OCI-LY1 (cell line): ENCODE measurements at regions not wholly inside any gene's neighbourhood (a gene's known extent, or its start where the extent isn't known, plus 50 kb on each side); places are given as distances from the start of the nearest gene placed in this dataset.

Experiments used
- H2AFZ ChIP-seq: fragments of 200-600 bp; sonication (generic), shearing (Covaris generic); 2 replicates; pipeline ENCODE4 v1.6.0; 2014; ENCODE audit warnings: antibody characterized with exemption, mild to moderate bottlenecking, low read length
- H3F3A ChIP-seq: fragments of 200-600 bp; sonication (generic), shearing (Covaris generic); 2 replicates; pipeline ENCODE4 v1.6.0; 2014; ENCODE audit warnings: mild to moderate bottlenecking, antibody characterized with exemption, low read length, moderate library complexity; ENCODE audit not compliant: insufficient read depth
- H3K27ac ChIP-seq: fragments of 200-600 bp; sonication (generic); 2 replicates; pipeline ENCODE4 v1.5.1; 2014; ENCODE audit warnings: low read length, mixed run types, mild to moderate bottlenecking, low read depth; ENCODE audit not compliant: poor library complexity, severe bottlenecking
- H3K27me3 ChIP-seq: fragments of 200-600 bp; sonication (generic); 2 replicates; pipeline ENCODE4 v1.6.0; 2014; ENCODE audit warnings: antibody characterized with exemption, mild to moderate bottlenecking, low read length, moderate library complexity; ENCODE audit not compliant: insufficient read depth
- H3K36me3 ChIP-seq: fragments of 200-600 bp; sonication (generic); 2 replicates; pipeline ENCODE4 v1.6.1; 2014; ENCODE audit warnings: mild to moderate bottlenecking, antibody characterized with exemption, low read length, moderate library complexity, mixed read lengths; ENCODE audit not compliant: insufficient read depth
- H3K4me1 ChIP-seq: fragments of 200-600 bp; sonication (generic); 2 replicates; pipeline ENCODE4 v1.5.1; 2014; ENCODE audit warnings: mild to moderate bottlenecking, low read length, moderate library complexity; ENCODE audit not compliant: insufficient read depth, severe bottlenecking
- H3K4me2 ChIP-seq: fragments of 200-600 bp; sonication (generic), shearing (Covaris generic); 2 replicates; pipeline ENCODE4 v1.6.1; 2014; ENCODE audit warnings: low read length
- H3K4me3 ChIP-seq: fragments of 200-600 bp; sonication (generic); 2 replicates; pipeline ENCODE4 v1.5.1; 2014; ENCODE audit warnings: low read length, low read depth, mild to moderate bottlenecking, mixed read lengths; ENCODE audit not compliant: poor library complexity, severe bottlenecking
- H3K79me2 ChIP-seq: fragments of 200-600 bp; shearing (Covaris generic); 2 replicates; pipeline ENCODE4 v1.6.1; 2016; ENCODE audit warnings: mixed run types, low read length, mixed read lengths; ENCODE audit not compliant: insufficient read depth
- H3K9ac ChIP-seq: fragments of 200-600 bp; sonication (generic), shearing (Covaris generic); 2 replicates; pipeline ENCODE4 v1.6.1; 2014; ENCODE audit warnings: mild to moderate bottlenecking, low read length, mixed read lengths
- H3K9me2 ChIP-seq: fragments of 200-600 bp; sonication (generic), shearing (Covaris generic); 2 replicates; pipeline ENCODE4 v1.6.1; 2014; ENCODE audit warnings: low read depth, mild to moderate bottlenecking, low read length, mixed read lengths
- H3K9me3 ChIP-seq: fragments of 200-600 bp; shearing (Covaris generic); 2 replicates; pipeline ENCODE4 v1.6.1; 2014; ENCODE audit warnings: low read length, mixed read lengths
- H4K20me1 ChIP-seq: fragments of 200-600 bp; sonication (generic), shearing (Covaris generic); 2 replicates; pipeline ENCODE4 v1.6.0; 2016; ENCODE audit warnings: mild to moderate bottlenecking, low read length; ENCODE audit not compliant: insufficient read depth
- CTCF ChIP-seq: fragments of 200-600 bp; sonication (generic), shearing (Covaris generic); IDR thresholded peaks from 2 replicates; pipeline ENCODE4 v1.5.1; 2017; ENCODE audit warnings: mild to moderate bottlenecking, antibody characterized with exemption, low read length, moderate library complexity, mixed read lengths
- EZH2 ChIP-seq: fragments of 200-600 bp; sonication (generic), shearing (Covaris generic); IDR thresholded peaks from 2 replicates; pipeline ENCODE4 v1.8.0; 2017; ENCODE audit warnings: borderline replicate concordance, mixed run types, mild to moderate bottlenecking, antibody characterized with exemption, low read length, moderate library complexity, mixed read lengths

GRCh38 chr11:70845591-70846041 is 406.8 kb downstream of the SHANK2 start:
- H4K20me1 ChIP-seq: no peaks in the 10 kb centered on the region
- no peak overlapping the region for H3K27ac ChIP-seq
- H3K9ac ChIP-seq: no peak overlapping the region
- no peaks in the 10 kb centered on the region for H3K9me3 ChIP-seq
- no peaks in the 10 kb centered on the region for H3K36me3 ChIP-seq
- H3F3A ChIP-seq: no peaks in the 10 kb centered on the region
- no peaks in the 10 kb centered on the region for H3K9me2 ChIP-seq
- no peaks in the 10 kb centered on the region for H3K79me2 ChIP-seq
- no peak overlapping the region for H3K4me3 ChIP-seq
- no peak overlapping the region for H3K4me2 ChIP-seq
- no peaks in the 10 kb centered on the region for H3K27me3 ChIP-seq
- H2AFZ ChIP-seq: no peak overlapping the region
- H3K4me1 ChIP-seq: no peaks in the 10 kb centered on the region
- TF ChIP-seq EZH2 (no peak), CTCF (no peak)

GRCh38 chr11:70846781-70847655 is 405.4 kb downstream of the SHANK2 start:
- no peaks in the 10 kb centered on the region for H3K36me3 ChIP-seq
- H3K9me3 ChIP-seq: no peaks in the 10 kb centered on the region
- H3K27ac ChIP-seq: no peak overlapping the region
- TF ChIP-seq CTCF (no peak), EZH2 (no peak)
- no peaks in the 10 kb centered on the region for H3F3A ChIP-seq
- H3K27me3 ChIP-seq: no peaks in the 10 kb centered on the region
- H3K4me2 ChIP-seq: no peak overlapping the region
- no peaks in the 10 kb centered on the region for H3K9me2 ChIP-seq
- no peak overlapping the region for H3K9ac ChIP-seq
- H3K4me3 ChIP-seq: no peak overlapping the region
- no peaks in the 10 kb centered on the region for H3K79me2 ChIP-seq
- no peaks in the 10 kb centered on the region for H4K20me1 ChIP-seq
- H2AFZ ChIP-seq: no peak overlapping the region
- no peaks in the 10 kb centered on the region for H3K4me1 ChIP-seq

DNA sequence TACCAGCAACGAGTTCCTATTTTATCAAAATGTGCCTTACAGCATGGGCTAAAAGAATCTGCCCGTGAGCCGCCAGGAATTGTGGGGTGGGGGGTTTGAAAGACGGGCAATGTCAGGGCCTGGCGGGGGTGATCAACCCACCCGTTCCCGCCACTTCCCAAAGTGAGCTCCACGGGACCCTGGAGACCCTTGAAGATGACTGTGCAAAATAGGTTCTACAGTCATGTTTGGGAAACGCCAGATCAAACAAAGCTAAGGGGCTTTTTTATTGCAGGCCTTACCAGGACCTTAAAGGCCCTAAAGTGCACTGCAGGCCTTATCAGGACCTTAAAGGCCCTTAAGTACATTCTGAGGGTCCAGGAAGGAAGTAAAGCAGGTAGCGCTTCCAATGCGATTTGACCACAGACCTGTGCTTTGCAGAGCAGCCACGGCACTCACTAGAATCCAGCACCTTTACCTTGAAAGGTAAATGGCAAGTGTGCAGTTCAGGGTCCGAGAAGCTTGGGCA is 404.1 kb downstream of the SHANK2 start:
- TF ChIP-seq CTCF (no peak), EZH2 (no peak)
- no peaks in the 10 kb centered on the region for H4K20me1 ChIP-seq

More for the DNA sequence above, 404.1 kb downstream of the SHANK2 start:
- Histone ChIP-seq H3K9me2 (no peaks in the 10 kb centered on the region), H3K4me1 (no peaks in the 10 kb centered on the region), H3K79me2 (no peaks in the 10 kb centered on the region), H2AFZ (no peak overlapping the region), H3K36me3 (no peaks in the 10 kb centered on the region), H3F3A (no peaks in the 10 kb centered on the region), H3K27ac (no peak overlapping the region), H3K9ac (no peak overlapping the region), H3K4me3 (no peak overlapping the region), H3K9me3 (no peaks in the 10 kb centered on the region), H3K4me2 (no peak overlapping the region), H3K27me3 (no peaks in the 10 kb centered on the region)
